ENCODE measurements at regions not wholly inside any gene's neighbourhood (a gene's known extent, or its start where the extent isn't known, plus 50 kb on each side); places are given as distances from the start of the nearest gene placed in this dataset.

DNA sequence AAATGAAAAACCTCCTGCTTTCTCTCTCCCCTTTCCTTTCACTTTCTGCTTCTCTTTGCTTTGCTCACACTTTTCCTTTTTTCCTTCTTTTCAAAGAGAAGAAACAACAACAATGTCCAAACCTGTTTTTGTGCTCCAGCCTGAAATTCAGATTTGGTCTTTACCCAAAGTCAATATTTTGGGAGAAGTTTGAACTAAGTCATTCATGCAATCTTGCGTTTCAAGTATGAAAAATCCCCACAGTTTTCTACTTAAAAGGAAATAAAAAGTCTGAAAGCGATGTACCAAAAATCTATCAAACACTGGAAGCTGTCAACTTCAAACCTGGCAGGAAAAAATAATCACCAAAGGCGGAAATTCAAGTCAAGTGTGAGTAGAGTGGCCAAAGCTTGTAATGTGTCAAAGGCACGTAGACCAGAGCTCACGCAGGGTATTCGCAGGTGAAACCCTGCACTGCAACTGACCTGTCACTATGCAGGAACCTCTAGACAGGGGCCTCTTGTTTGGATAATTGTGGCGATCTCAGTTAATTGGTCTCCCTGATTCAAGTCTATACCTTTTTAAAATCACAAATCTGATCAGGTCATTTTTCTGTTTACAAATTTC lies 118.8 kb upstream of the GALNT15 start:
- DNase-seq: no peak

DNA sequence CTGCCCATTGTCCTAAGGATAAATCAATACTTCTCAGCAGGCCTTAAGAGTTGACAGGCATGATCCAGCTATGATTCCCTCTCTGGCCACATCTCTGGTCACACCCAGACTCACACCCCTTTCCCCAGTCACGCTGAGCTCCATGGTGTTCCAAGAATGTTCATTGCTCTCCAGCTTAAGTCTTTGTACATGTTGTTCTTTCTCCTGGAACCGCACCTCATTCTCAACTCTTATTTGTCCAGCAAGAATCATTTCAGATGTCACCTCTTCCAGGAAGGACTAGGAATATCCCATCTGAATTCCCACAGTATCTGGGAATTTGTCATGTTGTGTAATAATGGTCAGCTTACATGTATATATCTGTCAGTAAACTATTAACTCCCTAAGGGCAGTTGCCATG lies 118.3 kb upstream of the GALNT15 start:
- no peak for DNase-seq

DNA sequence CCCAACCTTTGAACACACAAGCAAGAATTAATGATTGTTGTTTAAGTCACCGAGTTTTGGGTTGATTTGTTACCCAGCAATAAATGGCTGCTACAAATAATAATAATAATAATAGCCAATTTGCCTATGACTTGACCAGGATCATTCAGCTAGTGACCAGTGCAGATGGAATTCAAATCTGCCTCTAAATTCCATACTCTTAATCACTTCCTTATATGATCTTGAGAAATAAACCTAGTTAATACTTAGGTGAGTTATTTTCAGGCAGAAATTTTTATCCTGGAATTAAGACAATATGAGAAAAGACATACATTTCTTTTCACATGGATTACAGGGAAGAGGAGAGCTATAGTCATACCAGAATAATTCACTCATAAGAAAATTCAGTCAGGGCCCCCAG lies 116.0 kb upstream of the GALNT15 start:
- peak in 1 of 2 experiments; percentile 44 for DNase-seq

DNA sequence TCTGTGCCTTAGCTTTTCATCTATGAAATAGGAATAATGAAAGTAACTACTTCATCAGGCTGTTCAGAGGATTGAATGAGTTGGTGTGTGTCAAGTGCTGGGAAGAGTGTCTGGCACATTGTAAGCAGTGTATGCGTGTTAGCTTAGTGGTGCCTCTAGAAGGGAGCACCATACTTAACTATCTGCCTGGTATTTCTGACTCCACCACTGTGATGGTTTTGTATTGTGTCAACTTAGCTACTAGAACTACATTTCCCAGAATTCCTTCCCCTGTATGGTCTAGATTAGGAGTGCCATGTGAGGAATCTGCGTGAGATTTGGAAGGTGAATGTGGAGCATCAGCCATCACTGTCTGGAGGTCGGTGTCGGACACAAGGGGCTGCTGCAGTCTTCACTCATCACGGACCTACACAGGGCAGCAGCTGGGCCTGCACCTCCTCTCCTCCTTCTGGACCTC lies 115.4 kb upstream of the GALNT15 start:
- DNase-seq: peak in 1 of 2 experiments; percentile 56

DNA sequence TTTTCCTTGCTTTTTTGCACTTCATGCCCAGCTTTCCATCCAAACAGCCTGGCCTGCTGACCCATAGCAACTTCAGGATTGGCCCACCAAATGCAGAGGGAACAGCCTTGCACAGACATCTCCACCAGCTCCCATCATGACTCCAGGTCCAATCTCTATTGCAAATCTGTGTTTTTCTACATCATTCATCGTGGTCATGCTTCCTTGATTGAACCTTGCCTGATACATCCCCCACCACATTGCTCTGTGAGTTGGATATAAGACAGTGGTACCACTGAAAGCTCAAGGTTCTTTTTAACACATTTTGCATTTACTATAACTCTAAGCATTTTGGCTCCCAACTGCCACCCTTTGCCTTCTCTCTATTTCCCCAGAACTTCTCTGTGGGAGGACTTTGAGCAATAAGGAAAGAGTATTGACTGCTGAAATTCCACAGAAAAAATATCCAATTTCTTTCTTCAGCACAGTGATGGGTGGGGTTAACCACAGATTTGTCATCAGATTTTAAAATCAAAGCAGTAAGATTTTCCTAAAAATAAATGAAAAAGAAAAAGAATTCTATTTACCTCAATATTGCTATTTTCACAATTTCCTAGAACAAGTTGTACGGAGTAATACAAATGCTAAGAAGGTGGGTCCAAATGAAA lies 114.6 kb upstream of the GALNT15 start:
- no peak for DNase-seq

DNA sequence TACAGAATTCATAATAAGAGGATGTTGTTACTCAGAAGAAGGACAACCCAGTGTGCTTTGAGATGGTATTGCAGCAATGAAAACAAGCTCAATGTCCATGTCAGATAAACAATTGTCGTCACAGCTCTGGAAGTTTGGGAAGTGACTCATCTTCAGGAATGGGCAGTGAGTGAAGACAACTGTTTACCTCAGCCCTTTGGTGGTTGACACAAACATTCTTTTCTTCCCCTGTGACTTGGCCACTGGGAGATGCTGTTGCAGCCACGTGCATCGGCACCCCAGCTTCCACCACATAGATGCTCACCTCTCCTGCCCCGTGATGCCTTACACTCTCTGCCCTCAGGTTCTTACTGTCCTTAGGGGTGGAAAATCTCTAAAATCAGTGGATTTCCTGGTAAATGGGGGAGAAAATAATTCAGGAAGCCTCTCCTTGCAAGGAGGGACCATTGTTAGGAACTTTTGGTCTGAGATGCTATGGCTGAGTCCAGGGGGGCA lies 114.1 kb upstream of the GALNT15 start:
- DNase-seq: peak; percentile 99 to 100

DNA sequence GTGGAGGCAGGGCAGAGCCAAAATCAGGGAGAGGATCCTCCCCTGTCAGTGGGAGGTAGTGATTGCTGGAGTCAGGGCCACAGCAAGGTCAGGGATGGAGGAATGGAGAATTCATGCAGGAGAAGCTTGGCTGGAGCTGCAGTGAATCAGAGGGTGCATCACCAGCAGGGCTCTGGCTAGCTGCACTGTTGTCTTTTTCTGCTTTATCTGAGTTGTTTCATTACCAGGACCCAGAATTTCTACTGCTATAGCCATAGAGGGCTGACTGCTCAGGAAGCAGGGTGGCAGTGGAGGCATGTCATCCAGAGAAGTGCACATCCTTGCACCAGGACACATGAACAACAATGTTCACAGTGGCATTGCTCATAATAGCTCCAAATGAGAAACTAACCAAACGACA lies 113.5 kb upstream of the GALNT15 start:
- DNase-seq: peak in 1 of 2 experiments; percentile 44

DNA sequence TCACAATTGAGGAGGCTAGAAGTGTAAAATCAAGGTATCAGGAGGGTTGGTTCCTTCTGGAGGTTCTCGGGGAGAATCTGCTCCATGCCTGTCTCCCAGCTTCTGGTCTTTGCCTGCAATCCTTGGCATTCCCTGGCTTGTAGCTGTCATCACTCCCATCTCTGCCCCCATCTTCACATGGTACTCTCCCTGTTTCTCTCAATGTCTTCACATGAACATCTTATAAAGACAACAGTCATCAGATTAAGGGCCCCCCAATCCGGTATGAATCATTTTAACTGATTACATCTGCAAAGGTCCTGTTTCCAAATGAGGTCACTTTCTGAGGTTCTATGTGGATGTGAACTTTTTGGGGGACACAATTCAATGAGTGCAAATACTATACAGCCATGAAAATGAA lies 113.0 kb upstream of the GALNT15 start:
- DNase-seq: no peak

DNA sequence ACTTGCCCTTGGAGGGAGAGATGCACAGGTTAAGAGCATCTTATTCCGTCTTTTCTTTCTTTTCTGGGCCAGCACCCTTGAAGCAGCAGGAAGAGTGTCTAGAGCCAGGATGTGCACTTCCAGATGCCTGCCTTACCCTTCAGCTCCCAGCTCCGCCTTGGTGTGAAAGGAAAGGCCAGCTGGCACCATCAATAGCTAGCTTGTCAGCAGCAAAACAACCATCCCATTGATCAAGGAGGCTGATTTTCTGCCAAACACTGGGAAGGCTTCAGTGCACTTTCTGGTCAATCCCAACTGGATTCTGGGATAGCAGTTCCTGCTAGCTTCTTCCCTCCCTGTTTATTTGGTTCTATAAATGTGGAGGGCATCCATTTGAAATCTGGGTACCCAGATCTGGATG lies 110.9 kb upstream of the GALNT15 start:
- no peak for DNase-seq

DNA sequence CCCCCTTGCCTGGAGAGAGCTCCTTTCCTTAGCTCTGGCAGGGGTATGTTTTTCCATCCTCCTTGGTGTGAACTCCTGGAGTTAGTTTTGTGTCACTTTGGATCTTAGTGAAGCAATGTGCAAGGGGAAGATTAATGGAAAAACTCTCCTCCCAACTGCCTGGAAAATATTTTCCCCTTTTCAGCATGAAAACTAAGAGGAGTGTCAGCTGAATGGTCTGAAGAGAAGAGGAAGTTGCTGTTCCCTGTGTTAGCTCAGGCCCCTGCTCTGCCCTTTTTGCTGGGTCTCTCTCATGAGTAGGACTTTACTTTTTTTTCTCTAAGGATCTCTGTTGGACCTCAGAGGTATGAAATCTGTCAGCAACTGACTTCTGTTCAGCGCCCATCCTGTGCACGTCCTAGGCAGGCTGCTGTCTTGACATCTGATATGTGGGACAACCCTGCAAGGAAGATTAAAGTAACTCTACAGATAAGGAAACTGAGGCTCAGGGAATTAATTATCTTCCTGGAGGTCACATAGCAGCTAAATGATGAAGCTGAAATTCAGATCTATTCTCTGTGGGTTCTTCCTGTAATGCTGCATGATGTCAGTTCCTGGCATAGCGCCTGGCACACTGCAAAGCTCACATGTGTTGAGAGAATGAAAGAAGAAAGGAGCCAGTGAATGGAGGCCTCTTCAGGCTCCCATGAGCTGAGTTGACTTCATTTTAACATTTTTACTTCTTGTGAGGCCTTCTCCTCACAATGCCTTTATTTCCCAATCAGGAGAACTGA lies 109.7 kb upstream of the GALNT15 start:
- DNase-seq: peak in 1 of 2 experiments; percentile 24

DNA sequence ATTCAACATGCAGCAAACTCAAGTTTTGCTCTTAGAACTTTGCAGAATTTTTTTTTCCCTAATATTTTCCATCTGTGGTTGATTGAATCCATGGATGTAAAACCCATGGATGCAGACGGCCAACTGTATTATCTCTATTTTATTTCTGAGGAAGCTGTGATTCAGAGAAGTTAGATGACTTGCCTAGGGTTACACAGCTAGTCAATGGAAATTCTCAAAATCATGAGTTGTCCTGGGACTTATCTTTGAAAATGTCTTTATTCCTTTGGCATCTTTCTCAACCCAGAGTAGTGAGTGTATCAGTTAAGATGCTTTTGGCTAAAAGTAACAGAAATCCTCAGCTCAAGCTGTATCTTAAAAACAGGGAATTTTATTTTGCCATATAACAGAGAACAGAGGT lies 107.9 kb upstream of the GALNT15 start:
- DNase-seq: no peak

DNA sequence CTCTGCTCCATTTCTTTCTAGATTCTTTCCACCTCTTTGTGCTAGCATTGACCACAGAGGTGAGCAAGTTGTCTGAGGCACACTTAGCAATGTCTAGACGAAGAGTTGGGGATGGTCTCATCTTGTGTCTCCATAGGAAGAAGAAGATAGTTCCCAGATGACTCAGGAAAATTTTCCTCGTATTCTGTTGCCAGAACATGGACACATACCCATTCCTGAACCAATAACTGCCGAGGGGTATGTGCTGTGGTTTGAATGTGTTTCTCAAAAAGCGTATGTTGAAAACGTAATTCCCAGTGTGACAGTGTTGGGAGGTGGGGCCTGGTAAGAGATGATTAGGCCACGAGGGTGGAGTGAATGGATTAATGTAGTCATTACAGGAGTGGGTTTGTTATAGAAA lies 107.5 kb upstream of the GALNT15 start:
- no peak for DNase-seq

DNA sequence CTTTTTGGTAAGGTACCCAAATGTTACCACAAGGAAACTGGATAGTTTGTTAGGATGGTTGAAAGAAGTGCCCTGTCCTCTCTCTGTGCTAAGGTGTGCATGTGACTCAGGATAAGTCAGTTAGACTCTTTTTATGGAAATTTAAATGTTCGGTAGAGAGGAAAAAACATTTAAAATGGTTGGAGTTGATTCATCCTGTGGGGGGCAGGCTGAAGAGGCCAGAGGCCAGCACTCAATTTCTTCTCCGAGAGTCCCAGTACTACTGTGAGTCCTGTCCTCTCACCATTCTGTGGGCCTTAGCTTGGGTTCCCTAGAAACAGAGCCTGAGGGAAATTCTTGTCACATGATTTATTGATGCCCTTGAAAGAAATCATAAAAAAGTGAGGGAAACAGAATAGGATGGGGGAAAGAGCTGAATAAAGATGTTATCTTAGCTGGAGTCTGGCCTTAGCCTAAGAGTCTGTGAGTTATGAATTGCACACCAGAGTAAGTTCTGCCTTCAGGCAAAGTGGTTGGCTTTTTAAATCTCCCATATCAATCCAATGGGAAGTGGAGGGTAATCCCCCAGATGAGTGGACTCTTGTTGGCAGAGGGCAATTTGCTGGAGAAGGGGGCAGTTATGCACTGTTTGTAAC lies 106.5 kb upstream of the GALNT15 start:
- DNase-seq: peak in 1 of 2 experiments; percentile 23

DNA sequence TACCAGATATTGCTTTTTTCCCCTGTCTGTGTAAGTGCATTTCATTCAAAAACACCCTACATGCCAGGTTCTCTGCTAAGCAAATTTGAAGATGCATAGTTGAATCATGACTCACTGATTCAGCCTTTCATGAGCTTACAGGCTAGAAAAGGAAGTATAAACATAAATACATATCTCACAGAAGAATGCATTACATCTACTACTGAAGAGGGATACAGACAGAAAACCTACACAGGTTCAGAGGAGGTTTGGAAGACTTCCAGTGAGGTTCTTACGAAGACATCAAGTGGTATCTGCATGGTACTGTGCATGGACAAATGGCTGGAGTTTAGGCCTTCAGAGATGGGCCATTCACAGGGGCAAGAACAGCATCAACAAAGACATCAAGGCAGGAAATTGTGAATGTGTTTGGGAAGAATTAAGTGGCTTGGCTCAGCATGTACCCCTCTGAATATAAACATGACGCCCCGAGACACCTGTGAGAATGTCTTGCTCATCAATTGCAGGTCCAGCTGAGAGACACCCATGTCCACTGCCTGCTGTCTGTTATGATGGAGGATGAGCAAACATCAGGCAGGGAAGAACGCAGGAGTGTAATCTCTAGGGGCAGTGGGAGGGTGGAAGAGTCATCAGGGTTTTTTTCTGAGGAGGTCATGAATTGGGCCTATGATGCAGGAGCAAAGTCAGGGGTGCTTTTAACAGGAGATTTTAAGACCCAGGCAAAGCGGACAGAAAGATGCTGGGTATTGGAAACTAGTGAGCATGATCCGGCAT lies 105.1 kb upstream of the GALNT15 start:
- peak; percentile 52 to 92 for DNase-seq

DNA sequence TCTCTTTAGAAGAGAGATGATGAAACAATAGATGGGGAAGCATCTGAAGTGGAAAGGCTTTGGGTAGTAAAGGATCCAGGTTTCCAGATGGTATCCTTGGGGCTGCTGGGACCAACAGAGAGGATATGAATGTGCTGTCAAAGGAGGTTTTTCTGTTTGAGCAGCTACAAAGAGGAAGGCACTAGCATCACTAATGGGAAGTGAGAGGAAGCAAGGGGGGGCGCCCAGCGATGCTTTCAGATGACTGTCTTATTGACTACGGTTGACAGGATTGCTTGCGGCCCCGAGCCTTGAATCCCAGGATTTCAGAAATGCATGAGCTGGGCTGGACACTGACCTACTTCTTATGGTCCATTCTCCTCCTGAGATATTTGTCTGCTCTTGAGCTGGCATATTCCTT lies 103.8 kb upstream of the GALNT15 start:
- DNase-seq: no peak

DNA sequence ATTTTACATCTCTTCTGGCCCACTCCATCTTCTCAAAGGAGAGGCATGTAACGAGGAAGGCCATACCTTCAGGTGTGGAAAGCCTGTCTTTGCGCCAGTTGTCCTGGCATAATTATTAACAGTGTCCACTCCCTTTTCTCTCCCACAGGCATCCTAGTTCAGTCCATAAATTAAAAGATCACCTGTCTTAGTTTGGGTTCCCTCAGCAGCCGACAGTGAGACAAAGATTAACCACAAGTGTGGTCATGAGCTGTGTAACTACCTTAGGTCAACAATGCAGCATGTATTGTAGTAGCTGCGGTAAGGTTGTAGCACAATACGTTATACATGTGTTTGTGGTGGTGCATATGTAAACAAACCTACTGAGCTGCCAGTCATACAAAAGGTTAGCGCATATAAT lies 103.3 kb upstream of the GALNT15 start:
- DNase-seq: no peak

DNA sequence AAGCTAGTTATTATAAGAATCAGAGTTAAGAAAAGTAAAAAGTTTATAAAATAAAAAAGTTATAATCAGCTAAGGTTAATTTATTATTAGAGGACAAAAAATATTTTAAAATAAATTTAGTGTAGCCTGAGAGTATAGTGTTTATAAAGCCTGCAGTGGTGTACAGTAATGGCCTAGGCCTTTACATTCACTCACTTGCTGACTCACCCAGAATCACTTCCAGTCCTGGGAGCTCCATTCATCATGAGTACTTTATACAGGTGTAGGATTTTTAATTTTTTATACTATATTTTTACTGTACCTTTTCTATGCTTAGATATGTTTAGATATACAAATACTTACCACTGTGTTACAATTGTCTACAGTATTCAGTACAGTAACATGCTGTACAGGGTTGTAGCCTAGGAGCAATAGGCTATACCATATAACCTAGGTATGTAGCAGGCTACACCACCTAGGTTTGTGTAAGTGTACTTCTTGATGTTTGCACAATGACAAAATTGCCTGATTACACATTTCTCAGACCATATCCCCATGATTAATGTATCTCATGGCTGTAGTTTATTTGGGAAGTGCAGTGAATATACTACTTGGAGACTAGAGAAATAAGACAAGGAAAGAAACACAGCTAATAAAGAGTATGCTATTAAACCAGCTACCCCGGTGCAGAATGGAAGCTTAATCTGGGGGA lies 101.9 kb upstream of the GALNT15 start:
- DNase-seq: no peak

DNA sequence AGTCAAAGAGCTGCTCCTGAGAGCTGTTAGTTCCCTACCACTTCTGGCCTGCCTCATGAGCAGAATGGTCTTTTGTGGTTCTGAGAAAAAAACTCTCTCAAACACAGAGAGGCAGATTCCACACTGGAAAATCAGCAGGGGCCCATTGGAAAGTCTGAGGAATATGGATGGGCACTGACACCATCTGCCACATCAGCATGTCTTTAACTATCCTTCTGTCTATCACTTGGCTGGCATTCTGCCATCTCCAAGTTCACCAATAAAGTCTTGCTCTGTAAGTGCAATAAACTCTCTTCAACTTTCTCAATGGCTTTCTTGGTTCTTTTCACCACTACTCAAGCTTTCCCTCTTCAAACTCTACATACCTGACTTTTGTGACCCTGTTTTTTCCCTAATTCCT lies 101.3 kb upstream of the GALNT15 start:
- no peak for DNase-seq

DNA sequence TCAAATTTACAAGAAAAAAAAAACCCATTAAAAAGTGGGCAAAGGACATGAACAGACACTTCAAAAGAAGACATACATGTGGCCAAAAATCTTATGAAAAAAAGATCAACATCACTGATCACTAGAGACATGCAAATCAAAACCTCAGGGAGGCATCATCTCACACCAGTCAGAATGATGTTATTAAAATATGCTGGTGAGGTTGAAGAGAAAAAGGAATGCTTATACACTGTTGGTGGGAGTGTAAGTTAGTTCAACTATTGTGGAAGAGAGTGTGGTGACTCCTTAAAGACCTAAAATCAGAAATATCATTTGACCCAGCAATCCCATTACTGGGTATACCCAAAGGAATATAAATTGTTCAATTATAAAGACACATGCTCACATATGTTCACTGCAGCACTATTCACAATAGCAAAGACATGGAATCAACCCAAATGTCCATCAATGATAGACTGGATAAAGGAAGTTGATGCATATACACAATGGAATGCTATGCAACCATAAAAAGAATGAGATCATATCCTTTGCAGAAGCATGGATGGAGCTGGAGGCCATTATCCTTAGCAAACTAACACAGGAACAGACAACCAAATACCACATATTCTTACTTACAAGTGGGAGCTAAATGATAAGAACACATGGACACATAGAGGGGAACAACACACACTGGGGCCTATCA lies 100.3 kb upstream of the GALNT15 start:
- DNase-seq: peak in 1 of 2 experiments; percentile 61

DNA sequence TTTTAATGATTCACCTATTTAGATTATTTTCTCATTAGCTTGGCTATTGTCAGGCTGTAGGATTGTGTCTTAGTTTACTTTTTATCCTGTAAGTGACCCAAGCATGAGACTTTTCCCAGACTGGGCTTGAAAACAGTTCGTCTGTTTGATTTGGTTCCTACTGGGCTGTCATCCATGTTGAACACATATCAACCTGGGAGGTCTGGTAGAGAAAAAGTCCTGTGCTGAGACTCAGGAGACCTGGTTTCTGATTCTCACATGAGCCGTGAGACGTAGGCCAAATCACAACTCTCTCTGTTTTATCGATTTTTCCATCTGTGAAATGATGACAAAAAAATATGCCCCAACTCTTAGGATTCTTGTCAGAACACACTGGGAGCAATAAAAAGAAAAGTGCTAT lies 98.8 kb upstream of the GALNT15 start:
- no peak for DNase-seq

DNA sequence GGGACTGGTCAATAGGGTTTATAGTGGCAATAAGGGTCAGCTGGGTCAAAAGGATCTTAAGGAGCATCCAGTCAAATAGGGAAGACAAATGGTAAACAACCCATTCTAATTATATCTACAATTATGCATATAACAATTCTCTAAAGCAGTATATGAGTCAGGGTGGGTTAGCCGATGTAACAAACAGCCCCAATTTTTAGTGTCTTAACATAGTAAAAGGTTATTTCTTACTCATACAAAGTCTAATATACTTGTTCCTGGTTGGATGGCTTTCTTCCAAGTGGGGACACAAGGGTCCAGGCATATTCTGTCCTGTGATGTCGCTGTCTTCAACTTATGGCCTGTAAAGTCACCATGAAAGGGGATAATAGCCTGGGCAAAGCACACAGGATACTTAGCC lies 97.9 kb upstream of the GALNT15 start:
- DNase-seq: no peak

Data from SW 1271 (cell line).